ENCODE measurements at regions not wholly inside any gene's neighbourhood (a gene's known extent, or its start where the extent isn't known, plus 50 kb on each side); places are given as distances from the start of the nearest gene placed in this dataset.

DNA sequence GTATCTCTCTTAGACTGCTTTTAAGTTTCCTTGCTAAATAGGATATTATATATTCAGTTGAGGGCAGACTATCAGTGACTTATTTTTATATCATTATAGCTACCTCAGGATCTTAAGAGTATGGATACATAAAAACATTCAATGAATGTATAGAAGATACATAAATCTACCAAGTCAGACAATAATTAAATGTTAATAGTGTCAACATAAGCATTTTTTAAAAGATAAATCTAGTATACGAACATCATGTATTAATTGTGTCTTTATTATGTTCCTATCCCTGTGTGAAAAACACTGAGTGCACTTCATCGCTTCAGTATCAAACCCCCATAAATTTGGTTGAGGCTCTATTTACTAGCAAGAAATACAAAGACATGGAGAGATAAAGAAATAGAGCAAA lies 242.8 kb downstream of the CRPPA start:
- H3K9me3 ChIP-seq (ENCODE audit: control insufficient read depth, insufficient read depth, low read length): no peaks in the 10 kb centered on the region
- TF ChIP-seq, protein P1, sequence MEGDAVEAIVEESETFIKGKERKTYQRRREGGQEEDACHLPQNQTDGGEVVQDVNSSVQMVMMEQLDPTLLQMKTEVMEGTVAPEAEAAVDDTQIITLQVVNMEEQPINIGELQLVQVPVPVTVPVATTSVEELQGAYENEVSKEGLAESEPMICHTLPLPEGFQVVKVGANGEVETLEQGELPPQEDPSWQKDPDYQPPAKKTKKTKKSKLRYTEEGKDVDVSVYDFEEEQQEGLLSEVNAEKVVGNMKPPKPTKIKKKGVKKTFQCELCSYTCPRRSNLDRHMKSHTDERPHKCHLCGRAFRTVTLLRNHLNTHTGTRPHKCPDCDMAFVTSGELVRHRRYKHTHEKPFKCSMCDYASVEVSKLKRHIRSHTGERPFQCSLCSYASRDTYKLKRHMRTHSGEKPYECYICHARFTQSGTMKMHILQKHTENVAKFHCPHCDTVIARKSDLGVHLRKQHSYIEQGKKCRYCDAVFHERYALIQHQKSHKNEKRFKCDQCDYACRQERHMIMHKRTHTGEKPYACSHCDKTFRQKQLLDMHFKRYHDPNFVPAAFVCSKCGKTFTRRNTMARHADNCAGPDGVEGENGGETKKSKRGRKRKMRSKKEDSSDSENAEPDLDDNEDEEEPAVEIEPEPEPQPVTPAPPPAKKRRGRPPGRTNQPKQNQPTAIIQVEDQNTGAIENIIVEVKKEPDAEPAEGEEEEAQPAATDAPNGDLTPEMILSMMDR (IDR thresholded peaks at IDR 0.05; ENCODE audit: low read depth, low read length): no peak
- ChIA-PET CTCF (no interaction called here), POLR2A (no interaction called here)
- no peak overlapping the region for H3K4me3 ChIP-seq (ENCODE audit: low read depth, low read length)
- no peaks in the 10 kb centered on the region for H3K27me3 ChIP-seq (ENCODE audit: control insufficient read depth, insufficient read depth, low read length)
- no peak overlapping the region for H3K27ac ChIP-seq (ENCODE audit: low read depth, low read length)
- no peak for DNase-seq (ENCODE audit: low read depth, low spot score)

DNA sequence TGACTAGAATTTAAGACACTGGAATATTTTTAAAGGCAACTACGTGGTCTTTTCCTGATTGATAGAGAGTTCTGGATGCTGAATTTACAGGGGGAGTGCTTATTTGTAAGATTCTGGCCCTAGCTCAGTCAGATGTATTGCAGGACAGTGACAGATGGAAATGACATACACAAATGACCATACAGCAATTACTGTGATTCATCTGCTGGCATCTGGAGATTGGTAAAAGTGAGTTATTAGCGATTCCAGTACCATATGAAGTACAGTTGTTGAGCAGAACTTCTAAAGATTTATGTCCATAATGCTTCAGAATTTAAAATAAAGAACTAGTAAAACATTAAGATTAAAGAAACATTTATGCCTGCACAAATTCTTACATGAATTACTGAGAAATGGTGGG lies 243.2 kb downstream of the CRPPA start:
- H3K9me3 ChIP-seq (ENCODE audit: control insufficient read depth, insufficient read depth, low read length): no peaks in the 10 kb centered on the region
- POLR2A ChIA-PET: no interaction called here
- no peaks in the 10 kb centered on the region for H3K27me3 ChIP-seq (ENCODE audit: control insufficient read depth, insufficient read depth, low read length)
- no peak overlapping the region for H3K27ac ChIP-seq (ENCODE audit: low read depth, low read length)
- TF ChIP-seq, protein P1 (IDR thresholded peaks at IDR 0.05; ENCODE audit: low read depth, low read length): no peak
- DNase-seq (ENCODE audit: low read depth, low spot score): no peak
- no peak overlapping the region for H3K4me3 ChIP-seq (ENCODE audit: low read depth, low read length)
- CTCF ChIA-PET: interaction anchor here (1.0 kb wide), 1 partner anchor 212 kb away, joined by 4 read pairs; no protein-coding TSS in a partner anchor

DNA sequence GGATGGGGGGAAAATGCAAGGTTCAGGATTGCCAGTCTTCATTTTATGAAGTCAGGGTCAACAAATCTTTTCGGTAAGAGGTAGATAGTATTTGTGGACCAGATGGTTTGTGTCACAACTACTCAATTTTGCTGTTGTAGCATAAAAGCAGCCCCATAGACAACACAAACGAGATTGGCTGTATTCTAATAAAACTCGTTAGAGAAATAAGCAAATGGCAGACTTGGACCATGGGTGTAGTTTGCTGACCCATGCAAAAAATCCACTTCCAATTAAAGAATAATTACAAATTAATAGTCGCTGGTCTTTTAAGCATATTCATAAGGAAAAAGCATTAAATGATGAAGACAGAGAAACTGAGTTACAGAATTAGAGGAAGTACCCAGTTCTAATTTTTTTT lies 247.1 kb downstream of the CRPPA start:
- POLR2A ChIA-PET: no interaction called here
- CTCF ChIA-PET: no interaction called here

DNA sequence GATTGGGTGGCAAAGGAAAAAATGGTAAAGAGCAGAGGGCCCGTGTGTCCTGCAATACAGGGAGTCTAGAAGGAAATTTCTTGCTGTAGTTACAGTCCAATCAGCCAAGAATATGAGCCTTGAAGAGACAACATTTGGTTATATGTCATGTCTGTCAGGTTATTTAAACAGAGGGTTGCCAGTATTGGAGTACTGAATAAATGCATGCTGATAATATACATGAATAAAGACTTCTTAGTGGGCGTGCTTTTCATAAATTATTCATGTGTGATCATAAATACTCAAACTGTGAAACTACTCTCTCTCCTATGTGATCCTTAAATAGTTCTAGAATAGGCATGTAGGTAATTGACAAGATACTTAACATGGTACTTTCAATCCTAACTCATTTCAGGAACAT lies 249.0 kb downstream of the CRPPA start:
- ChIA-PET POLR2A (no interaction called here), CTCF (no interaction called here)
- Histone ChIP-seq H3K27ac (ENCODE audit: low read depth, low read length) (no peak overlapping the region), H3K4me3 (ENCODE audit: low read depth, low read length) (no peak overlapping the region), H3K9me3 (ENCODE audit: control insufficient read depth, insufficient read depth, low read length) (peaks cover 6% of the 10 kb centered on the region; the same call in 1 of the 2 replicates), H3K27me3 (ENCODE audit: control insufficient read depth, insufficient read depth, low read length) (no peaks in the 10 kb centered on the region)
- no peak for DNase-seq (ENCODE audit: low read depth, low spot score)
- TF ChIP-seq, protein P1 (IDR thresholded peaks at IDR 0.05; ENCODE audit: low read depth, low read length): no peak

More for the DNA sequence above, 247.1 kb downstream of the CRPPA start:
- no peak overlapping the region for H3K27ac ChIP-seq (ENCODE audit: low read depth, low read length)
- TF ChIP-seq, protein P1 (IDR thresholded peaks at IDR 0.05; ENCODE audit: low read depth, low read length): no peak
- DNase-seq (ENCODE audit: low read depth, low spot score): no peak
- peaks cover 6% of the 10 kb centered on the region; the same call in 1 of the 2 replicates for H3K9me3 ChIP-seq (ENCODE audit: control insufficient read depth, insufficient read depth, low read length)
- no peaks in the 10 kb centered on the region for H3K27me3 ChIP-seq (ENCODE audit: control insufficient read depth, insufficient read depth, low read length)
- H3K4me3 ChIP-seq (ENCODE audit: low read depth, low read length): no peak overlapping the region

DNA sequence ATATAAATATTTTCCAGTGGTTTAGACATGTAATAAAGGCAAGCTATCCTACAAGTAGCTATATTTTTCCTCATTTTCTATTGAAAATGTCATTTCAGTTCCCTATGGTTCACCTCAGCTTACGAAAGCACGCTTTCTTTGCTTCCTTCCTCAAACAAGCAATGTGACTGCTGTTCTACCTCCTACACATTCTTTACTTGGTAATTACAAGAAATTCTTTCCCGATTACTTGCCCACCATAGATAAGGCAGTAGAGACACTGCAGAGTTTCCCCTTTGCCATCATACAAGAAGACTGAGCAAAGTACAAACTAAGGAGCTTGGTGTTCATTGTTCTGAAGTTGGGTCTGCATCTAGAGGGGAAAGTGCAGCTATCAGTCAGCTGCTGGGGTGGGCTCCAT lies 249.4 kb downstream of the CRPPA start:
- CTCF ChIA-PET: interaction anchor here (0.9 kb wide), 1 partner anchor 393 kb away, joined by 3 read pairs; no protein-coding TSS in a partner anchor
- H3K9me3 ChIP-seq (ENCODE audit: control insufficient read depth, insufficient read depth, low read length): peaks cover 6% of the 10 kb centered on the region; the same call in 1 of the 2 replicates
- H3K27me3 ChIP-seq (ENCODE audit: control insufficient read depth, insufficient read depth, low read length): no peaks in the 10 kb centered on the region
- POLR2A ChIA-PET: no interaction called here
- DNase-seq (ENCODE audit: low read depth, low spot score): no peak
- H3K27ac ChIP-seq (ENCODE audit: low read depth, low read length): no peak overlapping the region
- TF ChIP-seq, protein P1 (IDR thresholded peaks at IDR 0.05; ENCODE audit: low read depth, low read length): no peak
- H3K4me3 ChIP-seq (ENCODE audit: low read depth, low read length): no peak overlapping the region

Measured in AG04450 (cell line).